ENCODE measurements at regions not wholly inside any gene's neighbourhood (a gene's known extent, or its start where the extent isn't known, plus 50 kb on each side); places are given as distances from the start of the nearest gene placed in this dataset.

DNA sequence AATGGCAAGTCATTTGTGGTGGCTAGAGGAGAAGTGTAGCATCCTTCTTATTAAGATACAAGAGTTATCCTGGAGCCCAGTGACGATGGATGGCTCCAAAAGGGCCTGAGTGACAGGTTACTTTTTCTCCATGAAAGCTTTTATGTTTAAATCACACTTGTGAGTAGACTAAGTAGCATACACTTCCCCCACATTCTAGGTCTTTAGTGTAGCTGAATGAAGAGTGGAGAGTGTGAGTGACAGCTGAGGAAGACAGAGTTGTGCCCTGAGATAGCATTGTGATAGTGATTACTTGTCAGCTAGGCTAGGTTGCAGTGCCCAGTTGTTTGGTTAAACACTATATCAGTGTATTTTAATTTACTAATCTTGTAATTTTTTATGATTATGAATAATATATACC lies 337.8 kb downstream of the TENT4A start:
- TF ChIP-seq, protein P1, sequence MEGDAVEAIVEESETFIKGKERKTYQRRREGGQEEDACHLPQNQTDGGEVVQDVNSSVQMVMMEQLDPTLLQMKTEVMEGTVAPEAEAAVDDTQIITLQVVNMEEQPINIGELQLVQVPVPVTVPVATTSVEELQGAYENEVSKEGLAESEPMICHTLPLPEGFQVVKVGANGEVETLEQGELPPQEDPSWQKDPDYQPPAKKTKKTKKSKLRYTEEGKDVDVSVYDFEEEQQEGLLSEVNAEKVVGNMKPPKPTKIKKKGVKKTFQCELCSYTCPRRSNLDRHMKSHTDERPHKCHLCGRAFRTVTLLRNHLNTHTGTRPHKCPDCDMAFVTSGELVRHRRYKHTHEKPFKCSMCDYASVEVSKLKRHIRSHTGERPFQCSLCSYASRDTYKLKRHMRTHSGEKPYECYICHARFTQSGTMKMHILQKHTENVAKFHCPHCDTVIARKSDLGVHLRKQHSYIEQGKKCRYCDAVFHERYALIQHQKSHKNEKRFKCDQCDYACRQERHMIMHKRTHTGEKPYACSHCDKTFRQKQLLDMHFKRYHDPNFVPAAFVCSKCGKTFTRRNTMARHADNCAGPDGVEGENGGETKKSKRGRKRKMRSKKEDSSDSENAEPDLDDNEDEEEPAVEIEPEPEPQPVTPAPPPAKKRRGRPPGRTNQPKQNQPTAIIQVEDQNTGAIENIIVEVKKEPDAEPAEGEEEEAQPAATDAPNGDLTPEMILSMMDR (IDR thresholded peaks at IDR 0.05), result no peak

DNA sequence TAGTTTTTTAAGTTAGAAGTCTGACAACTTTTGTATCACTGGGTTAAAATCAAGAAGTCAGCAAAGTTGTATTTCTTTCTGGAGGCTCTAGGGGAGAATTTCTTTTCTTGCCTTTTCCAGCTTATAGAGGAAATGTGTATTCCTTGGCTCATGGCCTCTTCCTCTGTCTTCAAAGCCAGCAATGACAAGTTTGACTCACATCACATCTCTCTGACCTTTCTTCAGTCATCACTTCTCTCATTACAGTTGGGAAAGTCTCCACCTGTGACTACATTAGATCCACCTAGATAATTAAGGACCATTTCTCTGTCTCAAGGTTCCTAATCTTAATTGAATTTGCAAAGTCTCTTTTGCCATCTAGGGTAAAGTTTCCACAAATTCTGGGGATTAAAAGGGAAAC lies 339.9 kb downstream of the TENT4A start:
- TF ChIP-seq, protein P1 (IDR thresholded peaks at IDR 0.05), result no peak

DNA sequence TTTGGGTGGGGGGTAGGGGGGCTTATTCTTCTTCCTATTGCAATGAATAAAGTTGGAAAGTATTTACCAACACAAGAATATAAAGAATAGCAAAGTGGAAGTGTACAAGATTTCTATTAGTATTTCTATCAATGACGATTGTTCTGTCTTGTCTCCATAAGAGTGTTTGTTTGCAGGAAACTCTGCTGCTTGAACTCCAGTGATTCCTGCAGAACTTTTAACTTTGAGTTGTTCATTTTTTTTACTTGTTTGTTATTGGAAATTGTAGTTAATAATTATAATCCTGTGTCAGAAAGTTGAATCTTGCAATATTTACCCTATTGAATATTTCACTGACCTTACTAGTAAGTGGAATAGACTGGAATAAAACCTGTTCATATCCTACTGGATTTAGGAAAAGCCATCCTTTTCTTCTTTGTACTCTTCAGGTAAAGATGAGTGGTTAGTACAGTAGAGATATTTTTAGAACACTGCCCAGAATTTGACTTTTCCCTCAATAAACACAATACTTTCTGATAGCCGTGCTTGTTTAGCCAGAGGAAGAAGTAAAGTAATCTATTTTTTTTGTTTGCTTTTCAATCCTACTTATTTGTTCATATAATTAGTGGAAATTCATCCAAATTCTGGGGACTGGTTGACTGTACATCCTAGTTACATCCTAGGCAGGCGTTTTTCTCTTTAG lies 340.4 kb downstream of the TENT4A start:
- TF ChIP-seq, protein P1 (IDR thresholded peaks at IDR 0.05), result no peak

DNA sequence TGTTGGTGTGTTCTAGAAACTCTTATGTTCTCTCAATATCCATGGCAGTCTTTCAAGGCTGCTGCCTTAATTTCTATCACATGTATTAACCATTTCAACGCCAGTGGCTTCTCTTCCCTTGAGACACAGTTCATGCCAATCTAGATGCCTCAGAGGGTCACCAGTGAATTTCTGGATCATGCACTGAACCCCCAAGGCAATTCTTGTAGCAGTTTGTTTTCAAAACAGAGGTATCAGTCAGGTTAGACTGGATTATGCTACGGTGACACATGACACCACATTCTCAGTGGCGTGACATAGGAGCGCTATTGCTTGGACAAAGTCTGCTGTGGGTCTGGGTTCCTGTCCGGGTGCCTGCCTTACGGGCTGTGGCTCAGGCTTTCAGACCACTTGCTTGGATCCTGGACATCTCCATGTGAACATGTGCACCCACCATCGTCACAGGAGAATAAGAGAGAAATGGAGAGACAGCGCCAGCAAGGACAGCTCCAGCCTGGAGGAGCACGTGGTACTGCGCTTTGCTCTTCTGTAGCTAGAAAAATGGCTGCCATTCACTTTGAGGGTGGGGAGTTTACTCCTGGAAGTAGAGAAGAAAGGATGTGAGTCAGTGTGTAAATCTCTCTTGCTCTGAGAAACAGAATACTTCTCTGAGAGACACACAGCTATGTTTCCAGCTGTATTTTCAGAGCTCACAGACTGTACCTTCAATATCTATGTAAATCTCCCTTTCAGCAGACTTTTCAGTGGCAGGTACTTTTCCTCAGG lies 329.3 kb upstream of the ADCY2 start:
- TF ChIP-seq, protein P1 (IDR thresholded peaks at IDR 0.05), result no peak

DNA sequence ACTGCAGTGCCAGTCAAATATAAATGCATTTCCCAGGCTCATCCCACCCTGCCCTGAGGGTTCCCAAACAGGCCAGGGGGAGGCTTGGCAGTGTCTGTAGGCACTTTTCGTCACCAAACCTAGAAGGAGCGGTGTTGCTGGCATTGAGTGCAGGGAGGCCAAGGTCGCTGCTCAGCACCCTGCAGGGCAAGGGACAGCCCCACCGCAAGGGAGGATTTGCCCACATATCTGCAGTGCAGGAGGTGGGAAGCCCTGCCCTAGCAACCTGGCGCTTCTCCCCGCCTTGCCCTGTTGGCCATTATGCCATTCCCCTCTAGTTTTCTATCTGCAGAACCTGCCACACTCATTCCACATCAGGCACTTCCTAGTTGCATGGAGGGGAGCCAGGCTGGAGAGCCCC lies 327.8 kb upstream of the ADCY2 start:
- TF ChIP-seq, protein P1 (IDR thresholded peaks at IDR 0.05), result no peak

DNA sequence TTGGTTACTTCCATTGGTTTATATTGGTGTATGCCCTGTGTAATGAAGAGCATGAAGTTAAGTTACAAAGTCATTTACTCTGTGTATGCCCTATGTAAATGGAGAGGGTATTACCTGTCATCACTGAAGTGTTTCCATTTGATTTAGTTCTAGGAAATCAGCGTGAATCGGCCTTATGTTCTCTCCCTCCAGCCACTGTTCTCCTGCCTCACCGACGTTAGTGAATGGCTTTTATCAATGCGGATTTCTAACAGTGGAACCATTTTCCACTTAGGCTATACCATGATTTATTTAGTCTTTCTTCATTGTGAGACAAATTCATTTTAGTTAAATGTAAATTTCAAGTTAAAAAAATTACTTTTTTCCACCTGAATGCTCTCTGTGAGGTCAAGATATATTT lies 327.0 kb upstream of the ADCY2 start:
- TF ChIP-seq, protein P1 (IDR thresholded peaks at IDR 0.05), result no peak

DNA sequence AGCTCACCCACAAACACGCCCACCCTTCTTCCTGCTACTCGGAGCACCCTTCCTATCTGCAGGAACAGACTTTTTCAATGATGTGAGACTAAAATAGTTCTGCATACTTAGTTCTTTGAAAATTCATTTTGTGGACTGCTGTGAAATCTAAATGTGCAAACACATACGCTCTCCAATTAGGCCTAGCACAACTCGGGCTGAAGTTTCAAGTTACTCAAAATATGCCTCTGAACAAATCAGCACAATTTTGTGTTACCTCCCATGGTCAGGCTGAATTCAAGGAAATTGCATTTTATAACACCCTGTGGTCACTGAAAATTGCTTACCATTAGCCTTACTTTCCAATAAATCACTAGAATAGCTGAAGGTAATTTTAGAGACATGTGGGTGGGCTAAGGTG lies 323.8 kb upstream of the ADCY2 start:
- TF ChIP-seq, protein P1 (IDR thresholded peaks at IDR 0.05), result no peak

Data from LNCAP (cell line).